ENCODE measurements at regions not wholly inside any gene's neighbourhood (a gene's known extent, or its start where the extent isn't known, plus 50 kb on each side); places are given as distances from the start of the nearest gene placed in this dataset.

- TF ChIP-seq CEBPZ (IDR thresholded peaks at IDR 0.05; ENCODE audit: low read depth, low read length) = no peak
- TF ChIP-seq YBX1 (IDR thresholded peaks at IDR 0.05) = no peak
- no peak for TF ChIP-seq SIX5 (IDR thresholded peaks at IDR 0.05; ENCODE audit: low read depth, low read length, severe bottlenecking)
- TF ChIP-seq, protein P1, sequence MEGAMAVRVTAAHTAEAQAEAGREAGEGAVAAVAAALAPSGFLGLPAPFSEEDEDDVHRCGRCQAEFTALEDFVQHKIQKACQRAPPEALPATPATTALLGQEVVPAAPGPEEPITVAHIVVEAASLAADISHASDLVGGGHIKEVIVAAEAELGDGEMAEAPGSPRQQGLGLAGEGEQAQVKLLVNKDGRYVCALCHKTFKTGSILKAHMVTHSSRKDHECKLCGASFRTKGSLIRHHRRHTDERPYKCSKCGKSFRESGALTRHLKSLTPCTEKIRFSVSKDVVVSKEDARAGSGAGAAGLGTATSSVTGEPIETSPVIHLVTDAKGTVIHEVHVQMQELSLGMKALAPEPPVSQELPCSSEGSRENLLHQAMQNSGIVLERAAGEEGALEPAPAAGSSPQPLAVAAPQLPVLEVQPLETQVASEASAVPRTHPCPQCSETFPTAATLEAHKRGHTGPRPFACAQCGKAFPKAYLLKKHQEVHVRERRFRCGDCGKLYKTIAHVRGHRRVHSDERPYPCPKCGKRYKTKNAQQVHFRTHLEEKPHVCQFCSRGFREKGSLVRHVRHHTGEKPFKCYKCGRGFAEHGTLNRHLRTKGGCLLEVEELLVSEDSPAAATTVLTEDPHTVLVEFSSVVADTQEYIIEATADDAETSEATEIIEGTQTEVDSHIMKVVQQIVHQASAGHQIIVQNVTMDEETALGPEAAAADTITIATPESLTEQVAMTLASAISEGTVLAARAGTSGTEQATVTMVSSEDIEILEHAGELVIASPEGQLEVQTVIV (IDR thresholded peaks at IDR 0.05; ENCODE audit: borderline replicate concordance, partially characterized antibody) = no peak
- no peak for TF ChIP-seq CTCF (IDR thresholded peaks at IDR 0.05 in 2 of 3, conservative IDR thresholded peaks at IDR 0.05 in 1 of 3; ENCODE audit: control insufficient read depth in 2 of 3, extremely low read depth in 1 of 3, insufficient read depth in 1 of 3, low read depth in 3 of 3, low read length in 3 of 3)
- no peak for TF ChIP-seq NRF1 (conservative IDR thresholded peaks at IDR 0.05; ENCODE audit: low read depth, low read length)
- TF ChIP-seq BMI1 (IDR thresholded peaks at IDR 0.05; ENCODE audit: borderline replicate concordance) = no peak
- no peak for TF ChIP-seq MYC (IDR thresholded peaks at IDR 0.05; ENCODE audit: insufficient read depth, insufficient read length, insufficient replicate concordance, low read length, severe bottlenecking)
These were observed 310.4 kb downstream of the IRS2 start (continued) for GRCh38 chr13:109476001-109476400.

Data from GM12878 (cell line).